GM18519 (cell line): ENCODE measurements at regions not wholly inside any gene's neighbourhood (a gene's known extent, or its start where the extent isn't known, plus 50 kb on each side); places are given as distances from the start of the nearest gene placed in this dataset.
A peak's percentile ranks its signal among the peaks of the same experiment; 100 is the strongest.

ENCODE experiments used
- ATAC-seq: cut with Tn5 transposase; IDR thresholded peaks from one replicate; pipeline ENCODE4 v1.9.1; 2021; ENCODE audit warnings: mild to moderate bottlenecking, moderate library complexity; ENCODE audit not compliant: unreplicated experiment, low FRiP score

DNA sequence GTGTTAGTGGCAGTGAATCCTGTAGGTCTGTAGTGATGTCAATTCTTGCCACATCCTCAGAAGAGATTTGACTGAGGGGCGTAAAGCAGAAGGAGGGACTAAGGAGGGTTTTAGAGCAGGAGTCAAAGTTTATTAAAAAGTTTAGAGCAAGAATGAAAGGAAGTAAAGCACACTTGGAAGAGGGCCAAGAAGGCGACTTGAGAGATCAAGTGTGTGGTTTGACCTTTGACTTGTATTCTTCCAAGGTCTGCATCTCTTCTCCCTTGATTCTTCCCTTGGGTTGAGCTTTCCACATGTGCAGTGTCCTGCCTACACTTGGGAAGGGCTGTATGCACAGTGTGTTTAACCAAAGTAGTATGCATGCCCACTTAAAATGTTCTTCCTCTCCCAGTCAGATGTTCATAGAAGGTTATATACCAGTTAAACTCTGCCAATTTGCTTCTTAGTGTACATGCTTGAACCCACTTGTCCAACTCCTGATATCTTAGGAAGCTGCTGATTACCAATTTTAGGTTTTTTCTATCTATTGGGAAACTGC is 627.6 kb downstream of the MMUT start:
- ATAC-seq: no peak

- ATAC-seq: no peak
These were observed 628.3 kb downstream of the MMUT start for GRCh38 chr6:48834706-48835105.

DNA sequence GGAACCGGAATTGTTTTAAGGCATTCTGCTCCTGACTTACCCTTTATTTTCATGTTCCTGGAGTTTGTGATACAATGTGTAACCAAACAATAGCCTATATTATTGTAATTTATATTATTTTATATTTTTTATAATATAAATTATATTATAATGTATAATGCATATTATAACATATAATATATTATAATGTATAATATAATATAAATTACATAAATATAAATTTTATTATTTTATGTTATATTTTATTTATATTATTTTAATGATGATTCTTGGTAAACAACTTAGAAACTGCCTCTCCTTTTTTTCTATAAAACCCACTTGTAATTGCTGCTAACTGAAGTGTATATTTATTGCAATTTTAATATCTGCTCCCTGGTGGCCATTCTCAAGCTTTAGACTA is 629.1 kb downstream of the MMUT start:
- ATAC-seq: no peak

DNA sequence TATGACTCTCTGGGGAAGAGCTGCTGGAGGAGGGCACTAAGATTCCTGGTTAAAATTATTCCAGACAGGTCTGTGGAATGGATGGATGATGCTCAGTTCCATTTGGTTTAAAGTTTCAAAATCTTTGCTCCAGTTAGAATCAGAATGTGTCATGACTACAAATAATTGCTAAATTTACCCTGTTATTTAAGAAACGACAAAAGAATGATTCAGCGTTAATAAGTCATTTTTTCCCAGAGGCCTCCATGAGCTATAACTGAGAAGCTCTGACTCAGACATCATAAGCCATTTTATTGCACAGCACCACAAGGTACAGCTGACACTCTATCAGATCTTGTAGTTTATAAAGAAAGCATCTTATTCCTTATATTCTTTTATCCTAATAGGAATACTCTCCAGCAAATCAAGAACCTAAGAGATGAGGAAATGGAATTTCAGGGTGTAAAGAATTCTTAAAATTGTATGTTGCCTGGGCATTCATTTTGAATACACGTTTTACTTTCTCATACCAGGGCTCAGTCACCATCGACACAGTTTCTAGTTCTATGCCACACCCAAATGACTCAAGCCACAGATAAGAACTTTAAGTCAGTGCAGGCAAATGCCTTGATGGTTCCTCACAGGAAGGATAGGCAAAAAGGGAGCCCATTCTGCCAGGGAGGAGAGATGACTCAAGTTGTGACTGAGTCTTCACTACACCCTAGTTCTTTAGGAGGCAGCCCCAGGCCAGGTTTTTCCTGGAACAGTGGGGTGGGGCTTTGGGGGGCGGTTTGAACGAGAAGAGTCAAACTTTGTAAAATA is 636.0 kb downstream of the MMUT start:
- ATAC-seq: no peak

- ATAC-seq: no peak
These were observed 636.9 kb downstream of the MMUT start for GRCh38 chr6:48826152-48826515.

GRCh38 chr6:48825501-48826151 is 637.4 kb downstream of the MMUT start:
- ATAC-seq: no peak

GRCh38 chr6:48818052-48818412 is 645.0 kb downstream of the MMUT start:
- no peak for ATAC-seq

DNA sequence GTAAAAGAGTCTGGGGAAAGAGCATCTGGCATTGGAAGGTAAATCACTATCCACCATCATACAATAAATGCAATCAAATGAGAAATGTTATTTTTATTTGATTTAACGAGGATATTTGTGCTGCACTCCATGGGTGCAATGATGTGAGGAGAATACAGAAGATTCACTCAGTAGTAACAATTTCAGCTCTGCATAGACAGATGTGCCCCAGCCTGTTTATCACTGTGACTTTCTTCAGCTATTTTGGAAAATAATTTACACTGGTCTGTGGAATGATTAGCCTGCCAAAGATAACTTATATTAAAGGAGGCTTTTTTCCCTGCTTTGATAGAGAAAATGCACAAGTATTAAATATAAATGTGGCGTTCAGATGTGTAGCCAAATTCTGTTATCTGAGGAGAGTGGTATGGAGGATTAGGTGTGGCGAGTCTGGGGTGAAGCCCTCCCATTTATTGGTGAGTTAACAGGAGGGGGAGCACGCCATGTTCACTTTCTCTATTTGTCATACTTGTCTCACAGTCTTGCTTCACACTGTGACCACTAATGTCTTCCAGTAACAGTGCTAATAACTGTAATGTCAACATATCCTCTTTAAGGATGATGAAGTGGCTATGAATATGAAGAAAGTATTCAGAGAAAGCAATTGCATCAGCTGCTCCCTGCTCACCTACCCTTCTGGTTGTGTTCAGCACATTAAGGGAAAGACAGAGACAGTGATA is 645.6 kb downstream of the MMUT start:
- no peak for ATAC-seq

- ATAC-seq: no peak
These were observed 648.1 kb downstream of the MMUT start for GRCh38 chr6:48814957-48815356.

GRCh38 chr6:48813836-48814235 is 649.2 kb downstream of the MMUT start:
- ATAC-seq: no peak

DNA sequence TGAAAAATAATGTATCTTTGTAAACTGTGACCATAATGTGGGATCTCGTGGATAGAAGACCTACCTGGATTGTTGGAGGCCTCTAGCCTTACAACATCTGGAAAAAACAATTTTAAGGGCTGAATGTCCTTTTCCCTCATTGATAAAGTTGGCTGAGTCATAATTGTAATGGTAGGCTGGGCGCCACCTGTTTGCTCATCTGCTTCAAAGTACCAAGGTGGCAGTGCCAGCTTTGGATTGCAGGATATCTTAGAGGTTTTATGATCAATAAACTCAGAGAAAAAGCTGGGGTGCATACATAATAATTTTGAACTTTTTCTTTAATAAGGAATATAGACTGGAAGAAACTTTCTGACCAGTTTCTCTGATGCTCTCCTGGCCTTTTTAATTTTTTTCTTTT is 653.4 kb downstream of the MMUT start:
- ATAC-seq: no peak

DNA sequence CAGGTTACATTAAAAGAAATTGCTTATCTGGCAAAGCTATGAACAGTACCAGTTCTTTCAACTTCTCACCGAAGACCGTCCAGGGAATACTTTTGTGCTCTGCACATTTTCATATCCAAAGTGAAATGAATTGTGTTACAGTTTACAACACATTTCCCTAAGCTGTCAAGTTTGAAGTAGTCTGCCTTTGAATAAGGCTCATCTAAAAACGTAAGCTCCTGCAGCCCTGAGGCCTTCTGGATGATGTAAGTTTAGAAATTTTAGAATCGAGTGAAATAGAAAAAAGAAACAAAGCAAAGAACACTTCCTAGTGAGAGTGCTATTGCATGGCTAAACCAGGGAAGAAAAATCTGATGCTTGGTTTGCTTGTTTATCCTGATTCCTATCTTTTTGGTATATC is 653.8 kb downstream of the MMUT start:
- ATAC-seq: no peak

DNA sequence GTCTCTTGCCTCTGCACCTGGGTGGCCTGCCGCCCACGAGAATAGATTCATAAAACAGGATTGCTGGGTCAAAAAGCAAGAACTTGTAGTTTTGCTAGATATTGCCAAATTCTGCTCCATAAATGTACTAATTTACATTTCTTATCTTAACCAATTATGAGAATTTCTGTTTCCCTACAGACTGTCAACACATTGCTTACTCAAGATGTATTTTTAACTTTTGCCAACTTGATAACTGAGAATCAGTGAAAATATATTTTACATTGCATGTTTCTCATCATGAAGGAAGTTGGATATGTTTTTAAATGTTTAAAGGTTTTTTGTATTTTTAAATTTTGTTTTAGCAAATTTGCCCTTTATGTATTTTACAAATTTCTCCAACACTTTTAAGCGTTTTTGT is 664.8 kb downstream of the MMUT start:
- ATAC-seq: no peak

GRCh38 chr6:48782225-48782624 is 671.2 kb upstream of the PTCHD4 start:
- no peak for ATAC-seq

DNA sequence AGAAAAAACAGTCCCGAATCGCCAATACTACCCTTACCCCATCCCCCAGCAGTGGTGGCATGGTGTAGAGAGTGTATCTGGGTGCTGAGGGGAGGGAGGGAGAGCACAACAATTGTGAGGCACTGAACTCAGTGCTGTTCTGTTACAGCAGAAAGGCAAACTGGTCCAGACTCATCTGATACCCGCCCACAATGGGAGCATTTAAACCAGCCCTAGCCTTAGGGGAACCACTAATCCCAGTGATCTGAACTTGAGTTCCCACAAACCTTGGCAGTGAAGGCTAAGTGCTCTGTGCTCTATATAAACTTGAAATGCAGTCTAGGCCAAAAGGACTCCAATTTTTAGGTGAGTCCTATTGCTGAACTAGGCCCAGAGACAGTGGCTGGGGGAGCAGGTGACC is 666.4 kb upstream of the PTCHD4 start:
- no peak for ATAC-seq

DNA sequence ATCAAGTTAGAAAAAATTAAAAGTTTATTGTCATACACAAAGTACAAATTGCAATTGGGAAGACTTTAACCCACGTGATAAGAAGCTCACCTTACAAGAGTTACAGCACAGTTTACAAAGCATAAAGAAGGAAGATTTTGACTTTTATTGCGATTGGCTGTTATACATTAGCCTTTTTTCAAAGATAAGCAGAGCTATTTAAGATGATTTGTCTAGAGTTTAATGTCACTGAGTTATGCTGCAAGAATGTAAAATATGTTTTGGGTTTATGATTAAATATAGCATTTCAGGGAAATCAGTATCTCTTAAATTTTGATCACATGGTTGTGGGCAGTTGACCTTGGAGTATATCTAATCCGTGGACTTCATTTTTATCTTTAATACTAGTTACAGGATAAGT is 664.2 kb upstream of the PTCHD4 start:
- ATAC-seq: no peak

DNA sequence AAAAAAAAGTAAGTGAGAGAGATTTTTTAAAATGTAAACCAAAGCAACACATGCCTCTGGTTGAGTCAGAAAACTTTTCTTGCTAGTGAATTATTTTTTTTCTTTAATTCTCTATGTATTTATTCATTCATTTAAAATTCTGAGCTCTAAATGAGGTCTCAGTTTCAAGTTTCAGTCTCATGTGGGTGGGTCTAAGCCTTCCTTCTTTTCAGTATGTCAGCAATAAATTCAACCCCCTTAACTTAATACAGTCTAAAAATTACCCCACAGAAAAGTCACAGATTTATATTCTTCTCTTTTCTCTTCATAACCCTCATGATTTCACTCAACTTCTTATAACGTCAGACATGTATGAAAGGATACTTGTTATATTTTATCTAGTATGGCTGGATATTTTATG is 663.3 kb upstream of the PTCHD4 start:
- no peak for ATAC-seq

DNA sequence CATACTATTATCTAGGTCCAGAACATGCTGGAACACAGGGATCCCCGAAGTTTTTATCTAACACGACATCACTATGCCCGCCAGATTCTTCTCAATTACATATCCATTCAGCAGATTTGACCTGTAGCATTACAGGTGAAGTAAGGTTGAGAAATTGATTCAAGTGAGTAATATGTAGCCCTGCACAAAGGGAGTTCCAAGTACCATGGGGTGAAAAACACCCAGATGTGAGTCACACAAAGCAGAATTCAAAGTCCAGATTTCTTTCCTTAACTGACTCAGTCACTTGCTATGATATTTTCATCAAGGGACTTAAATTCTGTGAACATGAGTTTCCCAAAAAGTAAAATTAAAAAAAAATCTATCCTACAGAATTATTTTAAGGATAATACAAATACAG is 655.4 kb upstream of the PTCHD4 start:
- ATAC-seq: no peak

DNA sequence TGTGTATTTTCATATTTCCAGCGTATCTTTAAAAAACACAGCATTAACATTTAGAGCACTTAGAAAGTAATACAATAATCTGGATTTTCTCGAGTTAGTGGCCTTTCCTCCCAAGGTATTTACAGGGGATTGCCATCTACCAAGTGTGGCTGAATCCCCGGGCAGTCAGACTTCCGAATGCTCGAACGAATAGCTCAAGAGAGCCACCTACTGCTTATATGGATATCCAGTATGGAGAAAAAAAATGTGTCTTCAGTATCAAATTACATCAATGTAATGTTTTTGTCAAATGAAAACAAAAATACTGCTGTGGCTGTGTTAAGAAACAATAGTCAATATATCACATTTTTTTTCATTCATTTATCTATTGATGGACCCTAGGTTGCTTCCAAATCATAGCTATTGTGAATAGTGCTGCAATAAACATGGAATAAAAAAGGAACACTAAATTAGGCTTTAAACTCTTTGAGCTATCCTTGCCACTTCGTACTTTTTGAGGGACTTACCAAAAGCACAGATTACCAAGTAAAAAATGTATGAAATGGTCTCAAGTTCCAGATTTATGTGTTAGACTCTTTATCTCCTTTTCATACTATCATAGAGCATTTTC is 654.5 kb upstream of the PTCHD4 start:
- ATAC-seq: peak; percentile 49

DNA sequence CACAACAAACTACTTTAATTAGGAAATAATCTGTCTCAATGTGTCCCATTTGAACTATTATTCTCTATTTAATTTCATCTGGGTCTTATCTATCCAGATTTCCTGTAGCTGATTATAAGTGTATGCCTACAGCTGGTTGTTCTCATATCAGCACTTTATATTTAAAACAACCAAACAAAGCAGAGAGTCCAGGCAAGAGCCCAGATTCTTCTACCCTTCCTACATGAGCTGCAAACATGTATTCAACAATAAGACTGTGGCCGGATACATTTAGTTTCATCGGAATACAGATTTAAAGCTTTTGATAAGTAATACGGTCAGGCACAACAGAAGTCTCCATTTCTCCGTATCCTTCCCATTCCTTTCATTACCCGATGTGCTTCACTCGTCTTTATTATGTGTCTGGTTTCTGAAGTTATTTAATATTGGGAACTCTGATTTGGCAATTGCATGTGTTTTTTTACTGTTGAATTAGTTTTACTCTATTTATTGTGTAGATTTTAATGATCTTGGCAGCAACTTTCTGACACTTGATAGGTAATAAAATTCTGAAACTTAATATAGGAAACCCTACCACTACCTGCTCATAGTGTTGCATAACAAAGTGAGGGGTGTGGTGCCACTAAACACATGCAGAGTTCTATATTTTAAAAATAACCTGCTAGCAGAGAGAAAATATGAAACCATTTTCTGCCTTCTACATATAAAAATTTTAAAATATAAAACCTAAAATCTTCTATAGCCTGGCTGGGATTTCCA is 653.5 kb upstream of the PTCHD4 start:
- no peak for ATAC-seq
